ENCODE measurements at regions not wholly inside any gene's neighbourhood (a gene's known extent, or its start where the extent isn't known, plus 50 kb on each side); places are given as distances from the start of the nearest gene placed in this dataset.
A peak's percentile ranks its signal among the peaks of the same experiment; 100 is the strongest.
"Not testable (repeated sequence)": the region's sequence is repeated elsewhere in the genome, so short reads cannot be mapped to it uniquely, and the experiment has no call there.

GRCh38 chr2:224650815-224651439 lies 65.2 kb downstream of the CCDC195 start:
- DNase-seq, result peak; percentile 60

GRCh38 chr2:224647684-224648083 lies 62.5 kb upstream of the CUL3 start:
- not testable (repeated sequence) for DNase-seq

- peak; percentile 31 for DNase-seq
Measured at GRCh38 chr2:224646242-224646846, 61.2 kb upstream of the CUL3 start.

- no peak for DNase-seq
Measured at GRCh38 chr2:224645722-224646121, 60.6 kb upstream of the CUL3 start.

- DNase-seq, result no peak
Measured at GRCh38 chr2:224640679-224641078, 55.5 kb upstream of the CUL3 start.

GRCh38 chr2:224638301-224638823 lies 53.2 kb upstream of the CUL3 start:
- DNase-seq, result no peak
